NCI-H510A (cell line): ENCODE measurements at regions not wholly inside any gene's neighbourhood (a gene's known extent, or its start where the extent isn't known, plus 50 kb on each side); places are given as distances from the start of the nearest gene placed in this dataset.

ENCODE experiments used
- DNase-seq: peaks from one replicate; lab custom pipeline; 2025; lab: John Stamatoyannopoulos, UW

DNA sequence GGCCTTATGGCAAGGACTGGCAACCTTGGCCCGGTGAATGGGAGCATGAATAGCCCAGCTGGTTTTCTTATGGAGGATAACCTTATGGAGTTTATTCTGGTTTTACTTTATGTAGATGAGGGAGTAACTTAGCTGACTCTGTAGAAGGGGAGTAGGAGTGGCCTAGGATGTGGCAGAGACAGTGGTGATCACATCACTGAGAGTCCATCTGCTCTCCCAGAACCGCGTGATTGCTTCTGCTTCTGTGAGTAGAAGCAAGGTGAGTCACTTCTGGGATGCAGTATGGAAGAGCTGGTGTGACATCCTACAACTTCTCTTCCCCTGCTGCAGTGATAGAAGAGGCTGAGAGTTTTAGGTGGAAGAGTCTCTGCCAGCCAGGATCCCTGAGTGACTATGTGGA lies 129.2 kb downstream of the RPS24 start:
- DNase-seq = no peak

DNA sequence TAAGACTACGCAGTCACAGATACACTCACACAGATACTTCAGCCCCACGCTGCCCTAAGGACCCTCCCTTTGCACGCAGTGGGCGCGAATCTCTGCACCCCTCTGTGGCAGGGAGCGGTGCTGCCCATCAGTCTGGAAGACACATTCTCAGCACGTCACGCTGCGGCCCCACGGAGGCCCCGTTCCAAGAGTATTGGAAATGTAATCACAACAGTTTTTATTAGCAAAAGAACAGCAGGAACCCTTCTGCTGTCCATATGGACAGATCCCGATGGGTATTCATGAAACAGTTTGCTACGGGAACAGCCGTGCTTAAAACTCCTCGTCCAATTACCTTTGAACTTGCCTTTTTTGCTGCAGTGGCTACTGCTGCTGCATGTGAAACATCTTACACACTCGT lies 131.0 kb downstream of the RPS24 start:
- DNase-seq = no peak

DNA sequence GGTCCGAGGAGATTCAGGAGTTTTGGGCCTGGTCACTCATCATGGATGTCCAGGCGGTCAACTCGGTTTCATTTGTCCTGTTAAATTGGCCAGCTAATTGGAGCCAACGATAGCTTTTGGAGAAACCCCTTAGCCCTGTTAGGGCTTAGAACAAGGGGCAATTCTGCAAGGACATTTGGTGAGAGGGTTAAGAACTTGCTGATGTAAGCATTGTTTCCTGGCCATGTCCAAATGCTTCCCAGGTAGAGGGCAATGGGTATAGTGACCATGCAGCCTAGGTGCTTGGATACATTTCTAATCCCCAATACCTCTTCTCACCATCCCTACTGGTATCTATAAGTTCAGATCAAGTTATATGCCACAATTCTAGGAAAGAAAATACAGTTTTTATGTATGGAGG lies 131.5 kb downstream of the RPS24 start:
- no peak for DNase-seq

DNA sequence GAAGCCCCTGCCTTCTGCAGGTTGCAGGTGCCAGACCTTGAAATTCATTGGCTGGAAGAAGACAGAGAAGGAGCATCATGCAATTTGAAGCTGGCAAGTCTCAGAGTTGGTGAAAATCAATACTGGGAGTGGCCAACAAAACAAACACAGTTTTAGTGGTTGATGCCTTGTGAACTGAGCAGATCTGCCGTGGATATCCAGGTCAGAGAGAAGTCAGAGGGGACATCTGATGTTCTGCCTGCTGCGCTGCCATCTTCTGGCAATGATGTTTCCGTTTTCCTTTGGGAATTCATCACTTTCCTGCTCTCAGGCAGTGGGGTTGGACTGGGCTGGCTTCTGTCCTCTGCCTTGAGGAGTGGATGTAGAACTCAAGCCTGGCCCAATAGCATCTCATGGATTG lies 132.0 kb downstream of the RPS24 start:
- peak; percentile 75 for DNase-seq

DNA sequence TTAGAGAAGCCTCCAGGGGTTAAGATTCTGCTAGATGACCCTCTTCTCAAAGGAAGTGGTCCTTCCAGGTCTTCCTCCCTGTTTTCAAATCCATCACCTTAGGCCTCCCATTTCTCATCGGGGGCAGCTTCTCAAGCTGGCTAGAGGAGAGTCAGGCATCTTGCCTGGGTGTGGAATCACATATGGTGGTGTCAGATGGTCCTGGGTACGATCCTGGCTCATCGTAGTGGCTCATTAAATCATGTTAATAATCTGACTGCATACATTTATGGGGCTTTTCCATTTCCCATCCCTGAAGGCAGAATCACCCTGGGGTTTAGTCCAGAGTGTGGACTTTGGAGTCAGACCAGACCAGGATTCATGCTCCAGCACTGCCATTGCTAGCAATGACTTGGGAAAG lies 132.6 kb downstream of the RPS24 start:
- no peak for DNase-seq

GRCh38 chr10:78169214-78169613 lies 135.6 kb downstream of the RPS24 start:
- no peak for DNase-seq

DNA sequence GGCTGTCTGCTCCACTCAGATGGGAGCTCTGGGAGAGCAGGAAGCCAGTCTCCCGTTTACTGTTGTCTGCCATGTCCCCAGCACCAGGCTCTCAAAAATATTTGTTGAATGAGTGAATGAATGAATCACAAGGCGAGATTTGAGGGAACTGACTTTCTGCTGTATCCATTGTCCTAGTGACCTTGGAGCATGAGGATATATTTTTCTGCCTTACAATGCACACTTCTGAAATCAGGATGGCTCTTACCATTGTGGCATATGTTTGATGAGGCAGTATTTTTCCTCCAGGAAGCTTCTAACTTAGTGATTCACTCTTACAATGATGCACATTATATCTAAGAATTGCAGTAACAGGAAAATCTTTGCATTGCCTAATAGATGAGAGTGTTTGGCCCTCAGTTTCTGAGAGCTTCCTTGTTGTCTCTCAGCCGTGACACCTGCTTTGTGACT lies 136.4 kb downstream of the RPS24 start:
- no peak for DNase-seq

GRCh38 chr10:78171633-78172400 lies 138.2 kb downstream of the RPS24 start:
- DNase-seq = no peak

- peak; percentile 37 for DNase-seq
These were observed 139.8 kb downstream of the RPS24 start for GRCh38 chr10:78173360-78174015.

DNA sequence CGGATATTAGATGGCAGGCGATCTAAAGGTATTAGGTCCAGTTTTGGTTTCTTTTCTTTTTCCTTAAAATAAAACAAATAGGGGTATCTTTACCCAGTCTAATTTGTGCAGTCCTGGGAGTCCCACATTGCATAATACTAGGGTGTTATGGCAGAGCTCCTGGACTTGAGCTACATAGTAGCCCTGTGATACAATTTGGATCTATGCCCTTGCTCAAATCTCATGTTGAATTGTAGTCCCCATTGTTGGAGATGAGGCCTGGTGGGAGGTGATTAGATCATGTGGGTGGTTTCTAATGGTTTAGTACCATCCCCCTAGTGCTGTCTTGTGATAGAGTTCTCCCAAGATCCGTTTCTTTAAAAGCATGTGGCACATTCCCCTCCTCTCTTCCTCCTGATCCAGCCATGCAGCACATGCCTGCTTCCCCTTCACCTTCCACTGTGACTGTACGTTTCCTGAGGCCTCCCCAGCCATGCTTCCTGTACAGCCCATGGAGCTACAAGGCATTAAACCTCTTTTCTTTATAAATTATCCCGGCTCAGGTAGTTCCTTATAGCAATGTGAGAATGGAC lies 141.9 kb downstream of the RPS24 start:
- DNase-seq = no peak

- DNase-seq = no peak
These were observed 143.0 kb downstream of the RPS24 start for GRCh38 chr10:78176320-78177317.

- no peak for DNase-seq
These were observed 144.0 kb downstream of the RPS24 start for GRCh38 chr10:78177491-78178185.

DNA sequence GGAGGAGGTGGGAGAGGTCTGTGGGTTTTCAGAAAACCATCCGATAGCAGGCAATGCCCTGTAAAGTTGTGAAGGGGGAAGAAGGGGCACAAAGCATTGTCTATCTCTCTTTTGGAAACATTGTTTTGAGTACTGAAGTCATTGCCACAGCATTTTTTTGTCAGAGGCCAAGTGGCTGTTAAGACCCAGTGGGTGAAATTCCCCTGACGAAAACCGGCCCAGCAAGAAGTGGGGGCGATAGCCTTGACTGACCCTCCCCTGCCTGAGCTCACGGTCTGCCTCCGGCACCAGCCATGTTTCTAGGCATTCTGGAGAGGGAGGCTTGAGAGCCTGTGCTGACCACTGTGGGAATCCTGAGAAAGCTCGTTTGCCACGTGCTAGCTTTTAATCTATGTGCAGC lies 144.7 kb downstream of the RPS24 start:
- DNase-seq = no peak

GRCh38 chr10:78178940-78179339 lies 145.3 kb downstream of the RPS24 start:
- no peak for DNase-seq

DNA sequence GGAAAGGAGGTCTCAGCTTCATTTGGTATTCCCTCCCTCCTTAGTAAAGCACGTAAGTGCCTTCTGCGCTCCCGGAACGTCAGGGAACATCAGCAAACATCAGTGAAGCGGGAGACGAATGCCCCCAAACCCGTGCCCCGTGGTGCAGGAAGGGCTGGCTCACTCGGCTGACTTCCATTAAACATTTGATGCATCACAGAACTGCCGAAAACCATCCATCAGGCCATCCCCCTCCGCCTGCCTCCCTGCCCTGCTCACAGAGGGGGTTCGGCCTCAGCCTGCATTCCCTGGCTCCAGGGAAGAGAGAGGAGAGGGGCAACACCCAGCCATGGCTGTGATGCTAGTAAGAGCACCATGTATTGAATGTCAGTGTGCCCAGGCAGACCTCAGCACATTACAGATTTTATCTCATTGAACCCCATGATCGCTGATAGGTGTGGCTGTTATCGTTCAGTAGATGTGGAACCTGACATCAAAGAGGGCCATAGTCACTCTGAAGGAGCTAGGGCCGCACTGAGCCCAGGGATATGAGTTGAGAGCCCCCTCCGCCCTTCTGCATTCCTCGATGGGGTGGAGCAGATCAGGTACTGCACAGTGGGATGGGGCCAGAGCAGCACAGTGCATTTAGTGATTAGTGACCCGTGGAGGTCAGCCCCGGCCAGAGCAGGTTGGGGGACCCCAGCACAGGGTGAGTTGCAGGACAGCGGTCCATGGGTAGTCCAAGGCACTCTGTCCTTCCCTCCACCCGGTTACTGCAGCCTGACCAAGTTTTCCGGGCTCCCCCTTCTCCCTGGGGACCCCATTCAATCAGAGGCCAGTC lies 146.4 kb downstream of the RPS24 start:
- no peak for DNase-seq

GRCh38 chr10:78181381-78182055 lies 147.9 kb downstream of the RPS24 start:
- DNase-seq = no peak

- DNase-seq = no peak
These were observed 149.2 kb downstream of the RPS24 start for GRCh38 chr10:78182841-78183240.

GRCh38 chr10:78184851-78185692 lies 151.4 kb downstream of the RPS24 start:
- DNase-seq = no peak

DNA sequence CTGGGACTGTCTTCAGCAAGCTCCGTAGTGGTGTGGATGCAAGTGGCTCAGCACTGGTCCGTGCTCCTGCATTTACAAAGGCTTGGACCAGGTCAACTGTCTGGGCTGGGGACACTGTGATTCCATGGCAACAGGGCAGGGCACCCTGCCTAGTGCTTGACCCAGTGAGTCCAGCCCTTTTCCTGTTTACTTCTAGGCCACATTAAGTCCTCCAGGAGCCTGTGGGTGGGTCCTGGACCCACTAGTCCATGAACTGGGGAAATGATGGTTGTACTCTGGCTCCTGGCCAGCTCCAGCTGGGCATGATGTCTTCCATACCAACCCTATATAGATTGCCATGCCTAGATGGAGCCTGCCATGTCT lies 152.0 kb downstream of the RPS24 start:
- DNase-seq = no peak
